Gastrocnemius medialis (tissue), 4 donors: ENCODE measurements at regions not wholly inside any gene's neighbourhood (a gene's known extent, or its start where the extent isn't known, plus 50 kb on each side); places are given as distances from the start of the nearest gene placed in this dataset.

Experiments used
- CTCF ChIP-seq, 5 experiments: fragments of 450-650 bp in 3 of 5; fragments of 200-600 bp in 2 of 5; sonication (generic) in 2 of 5; IDR thresholded peaks in 4 of 5; conservative IDR thresholded peaks in 1 of 5; 1 replicate in 4 of 5; 2 replicates in 1 of 5; pipeline ENCODE4 v1.5.1; 2016 to 2019; ENCODE audit warnings: antibody characterized with exemption in 5 of 5, mild to moderate bottlenecking in 3 of 5, moderate library complexity in 3 of 5
- POLR2A ChIP-seq, 2 donors: fragments of 450-650 bp; IDR thresholded peaks; one replicate each; pipeline ENCODE4 v1.6.1; 2017; ENCODE audit warnings: antibody characterized with exemption in 2 of 2, mild to moderate bottlenecking in 2 of 2, moderate library complexity in 2 of 2

- TF ChIP-seq CTCF (IDR thresholded peaks at IDR 0.05 in 4 of 5, conservative IDR thresholded peaks at IDR 0.05 in 1 of 5) (no peak), POLR2A (IDR thresholded peaks at IDR 0.05) (no peak)
Observed at GRCh38 chr9:89926167-89926566, 321.4 kb downstream of the GADD45G start.
